DMS153 (cell line): ENCODE measurements at regions not wholly inside any gene's neighbourhood (a gene's known extent, or its start where the extent isn't known, plus 50 kb on each side); places are given as distances from the start of the nearest gene placed in this dataset.
"Not testable (repeated sequence)": the region's sequence is repeated elsewhere in the genome, so short reads cannot be mapped to it uniquely, and the experiment has no call there.

Experiments used
- DNase-seq: peaks from one replicate; lab custom pipeline; 2025; lab: John Stamatoyannopoulos, UW

DNA sequence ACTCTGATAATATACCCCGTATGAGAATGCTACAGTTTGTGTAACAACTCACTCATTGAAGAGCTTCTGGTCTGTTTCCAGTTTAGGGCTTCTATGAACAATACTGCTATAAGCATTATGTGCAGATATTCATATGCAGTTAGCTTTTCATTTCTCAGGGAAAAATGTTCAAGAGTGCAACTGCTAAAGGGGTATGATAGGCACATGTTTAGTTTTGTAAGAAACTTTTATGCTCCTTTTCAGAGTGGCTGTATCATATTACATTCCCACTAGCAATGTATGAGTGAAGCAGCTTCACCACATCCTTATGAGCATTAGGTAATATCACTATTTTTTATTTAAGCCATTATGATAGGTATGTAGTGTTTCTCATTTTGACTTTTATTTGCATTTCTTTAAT, 182.6 kb upstream of the CXCL12 start:
- no peak for DNase-seq

DNA sequence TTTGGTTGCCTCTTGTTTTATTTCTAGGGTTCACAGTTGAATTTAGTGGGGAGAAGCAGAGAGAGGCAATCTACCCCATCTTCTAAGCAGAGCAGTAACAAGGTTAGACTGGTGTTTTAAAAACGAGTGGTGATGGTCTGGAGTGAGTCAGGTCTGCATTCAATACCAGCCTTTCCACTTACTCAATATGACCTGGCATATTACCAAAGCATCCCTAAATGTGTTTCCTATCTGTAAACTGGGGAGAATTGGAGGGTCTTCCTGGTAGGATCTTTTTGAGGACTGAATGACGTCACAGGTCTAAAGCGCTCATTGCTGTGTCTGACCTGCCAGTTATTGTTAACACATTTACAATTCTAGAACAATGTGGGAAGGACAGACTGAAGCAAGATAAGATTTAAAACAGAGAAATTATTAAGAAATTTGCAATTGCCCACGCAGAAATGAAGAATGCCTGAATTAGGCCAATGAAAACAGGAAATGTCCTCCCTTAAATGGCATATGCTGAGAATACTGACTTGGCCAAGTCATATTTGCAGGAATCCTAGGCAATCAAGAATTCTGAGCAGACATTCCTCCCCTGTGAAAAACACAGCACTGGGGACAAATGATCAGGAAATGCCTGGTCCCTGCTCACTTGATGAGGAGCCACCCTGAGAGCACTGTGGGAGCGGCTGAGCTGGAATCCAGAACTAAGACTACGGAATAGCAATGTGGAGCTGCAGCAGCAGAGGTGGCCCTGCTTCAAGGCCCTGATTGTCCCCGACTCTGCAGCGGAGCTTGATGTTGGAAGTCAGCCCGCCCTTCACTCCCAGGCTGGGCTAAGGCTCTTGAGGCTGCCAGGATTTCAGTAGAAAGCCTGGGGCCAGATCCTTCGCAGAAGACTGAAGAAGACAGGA, 184.5 kb upstream of the CXCL12 start:
- DNase-seq = no peak

DNA sequence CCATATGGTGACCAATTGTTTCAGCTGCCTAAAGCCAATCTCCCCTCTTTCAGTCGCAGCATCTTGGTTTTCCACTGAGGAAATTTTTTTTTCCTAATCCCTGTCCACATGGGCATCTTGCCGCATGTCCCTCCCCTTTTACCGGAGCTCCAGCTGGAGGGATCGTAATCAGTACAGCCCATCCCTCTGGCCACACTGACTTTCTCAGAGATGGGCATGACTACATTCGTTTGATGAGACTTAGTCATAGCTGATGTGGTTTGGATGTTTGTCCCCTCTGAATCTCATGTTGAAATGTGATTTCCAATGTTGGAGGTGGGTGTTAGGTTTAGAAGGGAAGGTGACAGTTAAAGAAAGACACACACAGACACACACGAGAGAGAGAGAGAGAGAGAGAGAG, 186.8 kb upstream of the CXCL12 start:
- no peak for DNase-seq

DNA sequence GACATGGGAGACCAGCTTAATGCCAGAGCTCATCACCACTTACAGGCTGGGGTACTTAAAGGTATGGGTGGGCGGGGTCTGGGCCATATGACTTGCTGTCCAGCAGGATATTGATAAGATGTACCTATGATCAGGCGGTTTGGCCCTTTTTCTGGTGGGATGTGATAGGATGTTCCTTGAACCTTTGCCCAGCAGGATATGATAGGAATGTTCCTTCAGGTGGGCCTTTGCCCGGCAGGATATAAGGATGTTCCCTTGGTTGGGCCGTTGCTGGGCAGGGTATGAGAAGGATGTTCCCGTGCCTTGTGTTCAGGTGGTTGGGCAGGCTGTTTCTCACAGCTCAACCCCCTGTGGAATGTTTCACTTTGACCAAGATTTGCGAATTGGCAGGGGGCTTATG, 187.2 kb upstream of the CXCL12 start:
- DNase-seq = no peak

DNA sequence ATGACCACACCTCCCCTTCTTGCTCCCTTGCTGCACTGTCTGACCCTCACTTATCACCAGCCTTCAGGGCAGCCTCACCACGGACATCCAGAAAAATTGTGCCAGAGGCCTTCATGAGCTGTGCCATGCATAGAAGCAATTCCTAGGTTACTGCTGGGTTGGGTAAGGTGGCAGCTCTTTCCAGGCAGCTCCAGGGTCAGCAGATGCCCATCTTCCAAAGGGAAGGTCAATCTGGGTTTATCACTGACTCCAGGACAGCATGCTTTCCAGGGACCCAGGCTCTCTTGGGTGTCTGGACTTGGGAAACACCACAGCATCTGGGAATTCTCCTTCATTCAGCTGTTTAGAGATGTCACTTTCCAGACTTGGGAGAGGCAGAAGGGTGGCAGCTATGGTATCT, 188.9 kb upstream of the CXCL12 start:
- no peak for DNase-seq

DNA sequence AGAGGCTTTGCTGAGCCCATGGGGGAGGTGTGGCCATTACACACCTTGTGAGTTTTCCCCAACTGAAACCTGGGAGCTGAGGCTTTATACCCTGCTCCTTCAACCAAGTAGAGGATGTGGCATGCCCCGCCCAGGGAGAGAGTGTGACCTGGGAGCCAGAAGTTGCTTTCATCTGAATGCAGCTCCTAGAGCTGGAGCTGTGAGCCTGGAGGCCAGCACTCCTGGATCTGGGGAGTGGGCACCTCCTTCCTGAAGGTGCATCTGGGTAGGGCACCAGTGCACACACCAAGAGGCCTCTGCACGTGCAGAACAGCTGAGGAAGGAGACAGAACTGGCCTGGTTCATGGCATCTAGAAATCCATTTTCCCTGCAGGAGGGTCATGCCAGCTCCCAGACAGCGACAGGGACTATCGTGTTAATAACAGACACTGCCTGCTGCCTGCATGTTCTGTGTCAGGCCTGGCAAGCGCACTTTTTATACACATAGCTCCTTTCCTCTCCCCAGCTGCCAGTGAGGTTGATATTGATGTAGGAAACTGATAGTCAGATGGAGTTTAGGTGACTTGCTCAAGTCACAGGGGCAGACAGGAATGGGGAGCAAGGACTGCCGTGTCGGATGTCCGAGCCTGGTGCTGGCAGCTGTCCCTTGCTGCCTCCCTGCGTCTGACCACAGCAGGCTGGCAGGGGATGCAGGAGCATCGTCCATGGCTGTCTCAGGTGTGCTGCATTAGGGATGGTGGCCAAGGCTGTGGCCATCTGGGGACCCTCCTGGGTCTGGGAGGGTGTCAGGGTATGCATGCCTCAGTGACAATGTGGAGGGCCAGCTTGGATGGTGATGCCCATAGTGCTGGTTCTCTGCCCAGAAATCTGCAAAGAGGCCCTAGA, 189.9 kb upstream of the CXCL12 start:
- DNase-seq = no peak

DNA sequence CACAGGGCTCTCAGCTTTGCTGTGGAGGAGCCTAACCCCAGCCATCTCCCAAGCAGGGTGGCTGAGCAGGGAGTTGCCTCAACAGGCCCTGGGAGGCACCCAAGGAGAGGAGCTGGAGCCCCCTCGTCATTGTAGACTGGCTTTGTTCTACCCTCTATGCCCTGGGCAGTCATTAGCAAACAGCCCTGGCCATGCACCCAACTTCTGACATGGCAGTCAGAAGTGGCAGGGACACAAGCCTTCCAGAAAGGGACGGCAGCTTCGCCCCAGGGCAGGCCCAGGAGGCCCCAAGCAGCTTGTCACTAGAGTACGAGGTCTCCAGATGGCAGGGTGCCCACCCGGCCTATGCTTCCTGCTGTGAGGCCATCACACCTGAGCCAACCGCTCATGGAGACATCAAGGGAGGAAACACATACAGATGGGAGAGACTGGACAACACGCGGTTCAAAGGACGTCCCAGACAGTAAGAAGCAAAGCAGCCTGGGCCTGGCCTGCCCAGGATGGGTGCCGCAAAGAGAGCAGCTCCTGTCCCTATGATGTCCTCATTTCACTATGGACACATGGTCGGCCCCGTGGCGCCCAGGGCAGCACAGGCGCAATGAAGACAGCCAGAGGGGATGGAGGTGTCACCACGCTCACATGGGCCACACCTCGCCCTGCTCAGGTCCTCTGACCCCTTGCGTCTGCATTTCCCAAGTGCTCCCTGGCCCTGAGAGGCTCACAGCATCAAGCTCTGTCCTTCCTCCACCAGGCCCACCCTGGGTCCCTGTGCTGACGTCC, 190.9 kb upstream of the CXCL12 start:
- no peak for DNase-seq

DNA sequence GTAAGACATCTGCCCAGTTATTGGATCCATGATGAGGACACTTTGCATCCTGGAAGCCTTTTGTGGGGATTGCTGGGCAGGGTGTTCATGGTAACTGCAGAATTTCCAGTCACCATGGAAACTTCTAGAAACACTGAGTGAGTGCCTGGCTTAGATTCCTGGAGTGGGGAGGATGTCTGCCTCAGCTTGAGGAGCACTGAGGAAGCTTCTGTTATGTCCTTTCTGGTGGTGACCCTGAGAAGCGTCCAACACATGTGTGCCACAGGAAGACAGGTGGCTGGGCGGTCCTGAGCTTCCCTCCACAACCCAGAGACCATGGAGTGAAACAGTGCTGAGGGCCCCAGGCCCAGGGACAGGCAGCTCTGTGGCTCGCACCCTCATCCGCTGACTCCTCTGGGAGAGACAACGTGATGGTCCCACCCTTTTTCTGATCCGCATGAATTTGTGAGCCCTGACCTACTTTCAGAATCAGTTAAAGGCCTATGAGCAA, 191.8 kb upstream of the CXCL12 start:
- no peak for DNase-seq

DNA sequence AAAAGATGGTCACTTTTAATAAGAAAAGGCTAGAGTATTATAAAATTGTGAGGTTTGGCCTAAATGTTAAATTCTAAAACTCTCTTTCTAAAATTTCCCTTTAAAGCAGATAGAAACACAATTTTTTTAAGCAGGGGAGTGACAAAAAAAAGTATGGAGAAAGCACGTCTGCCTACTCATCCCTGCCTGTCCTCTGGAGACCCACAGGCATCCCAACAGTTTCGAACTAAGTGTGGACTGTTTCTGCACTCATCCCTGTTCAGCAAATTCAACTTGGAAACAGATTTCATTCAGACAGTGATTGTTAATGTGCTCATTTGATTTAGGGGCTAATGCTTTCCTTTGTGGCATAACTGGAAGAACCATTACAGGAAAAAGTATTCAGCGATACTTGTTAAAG, 192.6 kb upstream of the CXCL12 start:
- no peak for DNase-seq

DNA sequence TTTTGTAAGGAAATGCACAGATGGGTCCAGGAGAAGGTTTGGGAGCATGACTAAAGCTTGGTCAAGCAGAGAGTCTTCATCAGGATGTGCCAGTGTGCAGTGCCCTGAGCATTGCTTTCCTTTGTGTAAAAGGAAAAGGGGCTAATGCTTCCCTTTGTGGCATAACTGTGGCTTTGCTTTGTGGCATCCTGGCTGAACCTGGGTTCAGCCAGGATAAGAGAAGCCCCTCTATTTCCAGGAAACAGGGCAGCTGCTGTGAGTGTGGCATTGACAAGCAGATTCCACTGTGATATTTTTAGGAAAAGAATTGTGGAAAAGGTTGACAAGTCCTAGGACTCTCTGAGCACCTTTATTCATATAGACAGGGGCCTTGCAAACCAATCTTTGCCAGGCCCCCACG, 193.4 kb upstream of the CXCL12 start:
- no peak for DNase-seq

DNA sequence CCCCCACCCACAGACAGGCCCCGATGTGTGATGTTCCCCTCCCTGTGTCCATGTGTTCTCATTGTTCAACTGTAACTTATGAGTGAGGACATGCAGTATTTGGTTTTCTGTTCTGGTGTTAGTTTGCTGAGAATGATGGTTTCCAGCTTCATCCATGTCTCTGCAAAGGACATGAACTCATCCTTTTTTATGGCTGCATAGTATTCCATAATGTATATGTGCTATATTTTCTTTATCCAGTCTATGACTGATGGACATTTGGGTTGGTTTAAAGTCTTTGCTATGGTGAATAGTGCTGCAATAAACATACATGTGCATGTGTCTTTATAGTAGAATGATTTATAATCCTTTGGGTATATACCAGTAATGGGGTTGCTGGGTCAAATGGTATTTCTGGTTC, 194.1 kb upstream of the CXCL12 start:
- DNase-seq = not testable (repeated sequence)

DNA sequence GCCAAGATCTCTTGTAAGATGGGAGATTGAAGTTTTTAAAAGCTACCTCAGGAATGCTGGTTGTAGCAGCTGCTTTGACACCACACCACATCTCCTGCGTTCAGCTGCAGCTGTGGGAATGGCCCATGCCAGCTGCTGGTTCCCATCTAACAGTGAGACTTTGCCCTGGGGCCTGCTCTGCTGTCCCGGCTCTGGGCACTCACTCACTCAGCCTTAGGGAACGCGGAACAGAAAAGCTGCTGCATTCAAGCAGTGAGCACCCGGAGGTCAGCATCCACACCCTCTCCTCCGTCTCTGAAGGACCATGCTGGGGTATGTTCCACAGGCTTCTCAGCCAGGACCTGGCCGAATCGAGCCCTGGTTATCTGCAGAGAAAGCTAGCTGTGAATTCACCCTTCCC, 197.1 kb upstream of the CXCL12 start:
- no peak for DNase-seq

DNA sequence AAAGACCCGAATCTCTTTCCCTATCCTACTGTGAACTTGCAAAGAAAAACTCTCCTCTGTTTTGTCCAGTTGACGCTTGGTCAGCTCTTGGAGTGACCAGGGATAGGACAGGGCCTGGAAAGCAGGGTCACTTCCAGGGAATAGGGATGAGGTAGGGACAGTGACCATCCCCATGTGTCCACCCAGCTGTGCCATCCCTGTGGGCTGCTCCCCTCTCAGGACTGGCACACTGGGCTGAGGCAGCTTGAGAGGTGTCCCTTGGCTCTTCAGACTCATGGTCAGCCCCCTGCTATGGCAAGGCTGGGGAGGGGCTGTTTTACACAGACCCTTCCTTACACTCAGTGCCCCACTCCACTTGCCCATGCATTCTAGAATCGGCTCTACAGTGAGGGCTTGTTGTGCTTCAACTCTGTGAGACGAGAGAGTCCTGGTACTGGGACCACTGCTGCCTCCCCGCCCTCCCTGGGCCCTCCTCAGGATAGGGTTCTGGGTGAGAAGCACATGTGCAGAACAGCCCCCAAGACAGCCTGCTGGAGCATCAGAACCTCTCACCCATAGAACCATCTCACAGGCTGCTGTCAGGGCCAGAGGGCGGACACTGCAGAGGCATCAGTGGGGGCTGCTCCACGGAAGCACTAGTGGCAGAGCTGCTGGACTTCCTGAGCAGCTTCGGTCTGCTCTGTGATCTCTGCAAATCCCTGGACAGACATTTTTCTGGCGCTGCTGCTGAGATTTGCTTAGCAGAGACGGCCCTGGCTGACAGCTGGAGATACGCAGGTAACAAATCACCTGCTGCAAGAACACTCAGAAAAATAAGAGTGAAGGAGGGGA, 202.8 kb upstream of the CXCL12 start:
- DNase-seq = no peak

DNA sequence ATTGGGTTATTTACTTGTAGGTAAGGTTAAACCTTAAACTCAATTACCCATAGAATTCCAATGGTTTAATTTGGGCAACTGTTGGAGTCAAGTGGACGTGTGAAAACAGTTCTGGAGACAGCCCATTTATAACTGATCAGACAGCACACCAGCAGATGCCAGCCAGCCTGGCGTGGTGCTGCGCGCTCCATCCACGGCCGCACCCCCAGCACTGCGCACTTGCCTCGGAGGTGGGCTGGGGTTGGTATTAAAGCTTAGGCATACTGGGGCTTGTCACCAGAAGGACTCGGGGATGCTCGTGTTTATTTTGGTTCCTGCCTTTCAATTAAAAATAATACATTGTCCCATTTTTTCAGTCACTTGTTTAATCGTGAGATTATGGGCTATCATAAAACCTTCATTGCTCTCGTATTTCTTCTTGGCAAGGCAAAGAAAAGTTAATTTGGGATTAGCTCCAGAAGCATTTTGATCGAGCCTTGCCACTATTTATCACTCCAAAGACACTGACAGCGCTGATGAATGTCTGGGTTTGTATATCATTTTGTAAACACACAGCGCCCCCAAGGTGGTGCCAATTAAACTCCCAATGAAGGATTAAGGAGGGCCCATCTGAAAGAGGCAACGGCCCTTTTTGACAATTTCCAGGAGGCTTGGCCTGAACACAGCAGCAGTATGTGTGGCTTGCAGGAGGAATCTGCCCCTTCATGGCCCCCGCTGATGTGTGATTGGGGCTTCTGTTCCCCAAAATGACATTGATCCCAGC, 204.5 kb upstream of the CXCL12 start:
- no peak for DNase-seq

DNA sequence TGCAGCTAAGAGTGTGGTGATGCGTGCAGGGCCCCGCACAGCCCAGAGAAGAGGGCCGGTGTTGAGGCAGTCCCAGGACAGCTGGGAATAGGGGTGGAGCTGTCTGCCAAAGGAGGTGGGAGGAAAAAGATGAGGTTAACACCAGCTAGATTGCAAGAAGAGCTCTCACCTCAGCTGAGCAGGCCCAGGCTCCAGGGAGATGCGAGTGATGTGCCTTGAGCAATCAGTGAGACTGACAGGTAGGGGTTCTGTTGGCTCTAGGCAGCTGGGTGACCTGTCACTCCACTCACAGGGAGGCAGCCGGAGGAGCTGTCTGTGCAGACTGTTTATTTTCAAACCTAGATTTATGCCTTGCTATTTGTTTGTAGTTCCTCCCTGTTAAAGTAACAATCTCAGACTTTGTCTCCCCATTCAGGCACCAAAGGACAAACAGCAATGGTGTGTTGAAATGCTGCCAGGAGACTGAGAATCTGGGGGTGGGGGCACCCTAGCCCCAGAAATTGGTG, 205.1 kb upstream of the CXCL12 start:
- no peak for DNase-seq

DNA sequence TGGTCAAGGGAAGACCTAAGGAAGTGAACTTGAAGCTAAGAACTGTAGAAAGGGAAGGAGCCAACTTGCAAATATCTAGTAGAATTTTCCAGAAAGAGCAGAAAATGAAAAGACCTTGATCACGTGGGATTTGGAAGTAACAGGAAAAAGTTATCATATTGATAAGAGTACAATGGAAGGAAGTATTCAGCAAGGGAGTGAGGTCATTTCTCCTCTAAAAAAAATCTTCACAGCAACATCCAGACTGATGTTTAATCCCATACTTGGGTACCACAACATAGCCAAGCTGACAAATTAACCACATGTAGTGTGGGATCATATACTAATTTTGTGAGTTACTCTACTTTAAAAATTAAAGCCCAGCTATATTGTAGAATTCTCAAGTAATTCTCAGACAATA, 207.0 kb upstream of the CXCL12 start:
- no peak for DNase-seq

DNA sequence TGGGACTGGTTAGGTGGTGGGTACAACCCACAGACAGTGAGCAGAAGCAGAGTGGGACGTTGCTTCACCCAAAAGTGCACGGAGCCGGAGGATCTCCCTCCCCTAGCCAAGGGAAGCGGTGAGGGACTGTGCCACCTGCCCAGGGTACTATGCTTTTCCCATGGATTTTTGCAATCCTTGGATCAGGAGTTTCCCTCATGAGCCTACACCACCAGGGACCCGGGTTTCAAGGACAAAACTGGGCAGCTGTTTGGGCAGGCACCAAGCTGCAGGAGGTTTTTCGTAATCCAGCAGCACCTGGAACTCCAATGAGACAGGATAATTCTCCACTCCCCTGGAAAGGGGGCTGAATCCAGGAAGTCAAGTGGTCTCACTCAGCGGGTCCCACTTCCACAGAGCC, 209.1 kb upstream of the CXCL12 start:
- no peak for DNase-seq

DNA sequence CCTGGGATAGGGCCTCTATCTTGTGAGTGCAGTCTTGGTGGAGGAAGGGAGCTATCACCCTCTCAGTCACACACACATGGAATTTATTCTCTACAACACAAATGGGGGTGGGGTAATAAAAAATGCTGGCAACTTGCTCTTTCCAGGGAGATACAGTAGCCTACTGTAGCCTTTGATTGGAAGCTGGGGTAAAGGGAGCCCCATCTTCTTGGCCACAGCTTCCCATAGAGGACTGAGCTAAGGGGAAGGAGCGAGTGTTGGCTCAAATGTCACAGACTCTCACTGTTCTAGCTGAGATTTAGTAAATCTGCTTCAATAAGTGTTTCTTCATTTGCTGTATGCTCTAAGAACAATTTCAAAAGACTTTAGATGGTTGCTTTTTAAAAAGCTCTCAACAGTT, 222.2 kb upstream of the CXCL12 start:
- no peak for DNase-seq

DNA sequence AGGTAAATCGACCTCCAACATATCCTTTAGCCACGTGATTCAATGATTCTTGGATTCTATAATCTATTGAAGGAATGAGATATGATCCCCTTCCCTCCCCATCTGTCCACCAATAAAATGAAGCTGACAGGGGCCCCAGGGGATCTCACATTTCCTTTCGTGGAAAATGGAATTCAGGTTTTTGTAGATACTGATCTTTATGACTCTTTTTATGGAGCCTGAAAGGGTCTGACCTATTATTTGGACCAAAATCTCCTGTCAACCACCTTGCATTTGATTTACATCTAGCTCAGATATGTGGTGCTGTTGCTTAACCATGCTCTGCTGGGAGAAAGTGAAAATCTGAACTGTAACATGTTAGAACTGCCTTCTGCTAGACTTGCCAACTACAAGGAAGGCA, 234.0 kb upstream of the CXCL12 start:
- no peak for DNase-seq

DNA sequence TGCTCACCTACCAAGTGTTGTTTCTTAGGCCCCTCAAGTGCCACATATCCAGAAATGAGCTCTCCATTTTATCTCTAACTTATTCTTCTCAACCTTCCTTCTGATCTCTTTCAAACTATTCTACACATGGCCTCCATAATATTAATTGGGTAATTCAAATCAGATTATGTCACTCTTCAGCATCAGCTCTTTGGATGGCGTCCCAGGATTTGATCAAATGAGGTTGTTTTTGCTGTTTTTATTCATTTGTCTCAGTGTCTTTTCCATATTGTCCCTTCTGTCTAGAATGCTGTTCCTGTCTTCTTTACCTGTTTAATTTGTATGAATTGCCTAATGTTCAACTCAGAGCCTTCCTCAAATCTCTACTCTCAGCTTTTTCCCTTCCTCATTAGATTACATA, 234.6 kb upstream of the CXCL12 start:
- DNase-seq = no peak
